SK-N-SH treated with all-trans-retinoic acid at 6 μM for 48 hours (cell line): ENCODE measurements at regions not wholly inside any gene's neighbourhood (a gene's known extent, or its start where the extent isn't known, plus 50 kb on each side); places are given as distances from the start of the nearest gene placed in this dataset.

Source experiments
- ARNTL ChIP-seq: fragments of 450-650 bp; formaldehyde crosslinking; IDR thresholded peaks from 2 replicates; pipeline ENCODE4 v1.5.0; 2020; ENCODE audit warnings: low read depth, mild to moderate bottlenecking, moderate library complexity, borderline replicate concordance
- CSRNP3 ChIP-seq: fragments of 250-450 bp; sonication (Bioruptor Pico); IDR thresholded peaks from 2 replicates; pipeline ENCODE4 v1.5.1; 2021; ENCODE audit warnings: mild to moderate bottlenecking, moderate library complexity
- OSR1 ChIP-seq: fragments of 250-450 bp; sonication (Bioruptor Pico); IDR thresholded peaks from 2 replicates; pipeline ENCODE4 v1.8.0; 2022; ENCODE audit warnings: moderate library complexity, mild to moderate bottlenecking, inconsistent platforms
- POU6F1 ChIP-seq: fragments of 250-450 bp; sonication (Bioruptor Pico); IDR thresholded peaks from 2 replicates; pipeline ENCODE4 v1.8.0; 2021; ENCODE audit warnings: low read depth, mild to moderate bottlenecking, moderate library complexity, borderline replicate concordance
- RARB ChIP-seq: fragments of 250-450 bp; sonication (Bioruptor Pico); IDR thresholded peaks from 2 replicates; pipeline ENCODE4 v1.8.0; 2021; ENCODE audit warnings: mild to moderate bottlenecking, moderate library complexity
- SNAI2 ChIP-seq: fragments of 250-450 bp; sonication (Bioruptor Pico); IDR thresholded peaks from 2 replicates; pipeline ENCODE4 v1.5.0; 2020; ENCODE audit warnings: mild to moderate bottlenecking, moderate library complexity
- ZFP3 ChIP-seq: fragments of 250-450 bp; sonication (Bioruptor Pico); IDR thresholded peaks from 2 replicates; pipeline ENCODE4 v1.5.0; 2020; ENCODE audit warnings: mild to moderate bottlenecking, moderate library complexity
- ZFP30 ChIP-seq: fragments of 450-650 bp; formaldehyde crosslinking; IDR thresholded peaks from 2 replicates; pipeline ENCODE4 v1.5.0; 2022; ENCODE audit warnings: mild to moderate bottlenecking, moderate library complexity
- ZNF565 ChIP-seq: fragments of 450-650 bp; formaldehyde crosslinking; conservative IDR thresholded peaks from 2 replicates; pipeline ENCODE4 v1.5.0; 2020; ENCODE audit warnings: low read depth, mild to moderate bottlenecking, moderate library complexity
- ZNF70 ChIP-seq: fragments of 450-650 bp; formaldehyde crosslinking; IDR thresholded peaks from 2 replicates; pipeline ENCODE4 v1.5.0; 2020; ENCODE audit warnings: mild to moderate bottlenecking, moderate library complexity

GRCh38 chr10:129323879-129324278 is 143.2 kb upstream of the MGMT start:
- no peak for TF ChIP-seq POU6F1 (CRISPR knock-in tag)
- no peak for TF ChIP-seq ZFP3 (CRISPR knock-in tag)
- TF ChIP-seq ZNF70 (CRISPR knock-in tag) = no peak
- TF ChIP-seq ZFP30 (CRISPR knock-in tag) = no peak
- TF ChIP-seq CSRNP3 (CRISPR knock-in tag) = no peak
- TF ChIP-seq SNAI2 (CRISPR knock-in tag) = no peak
- TF ChIP-seq ARNTL (CRISPR knock-in tag) = no peak
- TF ChIP-seq RARB (CRISPR knock-in tag) = no peak
- TF ChIP-seq ZNF565 (CRISPR knock-in tag) = no peak
- TF ChIP-seq OSR1 = no peak
